Stimulated activated CD8-positive, alpha-beta memory T cell treated with anti-CD3 and anti-CD28 coated beads, Interleukin-12 subunit alpha, Interleukin-12 subunit beta, amount 100 ng/mL, for 24 hours (primary cell): ENCODE measurements at regions not wholly inside any gene's neighbourhood (a gene's known extent, or its start where the extent isn't known, plus 50 kb on each side); places are given as distances from the start of the nearest gene placed in this dataset.
A peak's percentile ranks its signal among the peaks of the same experiment; 100 is the strongest.
"Not testable (repeated sequence)": the region's sequence is repeated elsewhere in the genome, so short reads cannot be mapped to it uniquely, and the experiment has no call there.

ENCODE experiments used
- DNase-seq: peaks from one replicate; pipeline ENCODE4 v3.0.0-alpha.2; 2020; ENCODE audit errors: extremely low read depth

DNA sequence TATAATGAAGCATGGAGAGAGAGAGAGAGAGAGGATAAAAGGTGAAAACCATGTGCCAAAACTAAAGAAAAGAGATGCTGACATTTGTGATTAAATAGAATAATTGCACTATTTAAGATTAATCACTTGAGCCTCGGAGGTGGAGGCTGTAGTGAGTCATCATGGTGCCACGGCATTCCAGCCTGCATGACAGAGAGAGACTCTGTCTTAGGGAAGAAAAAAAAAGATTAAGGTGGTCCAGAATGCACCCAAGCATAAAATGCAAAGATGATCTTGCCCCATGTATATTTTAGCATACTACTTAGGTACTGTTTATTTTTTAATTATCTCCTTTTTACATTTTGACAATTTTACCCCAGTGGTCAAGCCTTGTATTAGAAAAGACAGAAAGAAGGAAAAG, 742.5 kb downstream of the SPATA31A1 start:
- not testable (repeated sequence) for DNase-seq

DNA sequence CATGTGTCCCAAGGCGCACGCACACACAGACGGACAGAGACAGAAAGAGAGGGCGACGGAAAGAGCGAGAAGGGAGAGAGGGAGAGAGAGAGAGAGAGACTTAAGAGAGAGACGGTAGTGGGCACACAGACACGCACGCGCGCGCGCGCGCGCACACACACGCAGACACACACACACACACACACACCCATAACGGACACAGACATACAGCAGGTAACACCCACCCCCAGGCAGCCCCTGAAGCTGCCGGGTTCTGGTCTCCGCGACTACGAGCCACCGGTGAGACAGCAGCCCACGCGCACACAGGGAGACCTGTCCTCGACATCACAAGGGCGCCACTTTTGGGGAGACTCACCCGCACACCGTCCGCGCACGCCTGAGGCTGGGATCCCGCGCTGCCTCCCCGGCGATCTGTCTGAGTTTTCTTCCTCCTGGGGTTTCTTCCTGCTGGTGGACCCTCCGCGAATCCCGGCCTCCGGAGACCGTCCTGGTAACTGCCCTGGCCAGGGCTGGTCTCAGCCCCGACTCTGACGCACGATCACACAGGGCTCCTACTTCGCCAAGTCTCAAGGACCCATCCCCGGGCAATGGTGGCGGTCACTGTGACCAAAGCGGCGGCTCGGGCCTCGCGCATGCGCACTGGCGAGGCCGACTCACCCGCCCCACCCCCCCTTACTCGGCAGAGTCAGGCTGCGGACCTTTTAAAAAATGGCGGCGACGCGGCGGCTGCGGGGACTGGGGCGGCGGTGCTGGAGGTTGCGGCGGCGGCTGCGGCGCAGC, 750.7 kb downstream of the SPATA31A1 start:
- peak; percentile 1 for DNase-seq

DNA sequence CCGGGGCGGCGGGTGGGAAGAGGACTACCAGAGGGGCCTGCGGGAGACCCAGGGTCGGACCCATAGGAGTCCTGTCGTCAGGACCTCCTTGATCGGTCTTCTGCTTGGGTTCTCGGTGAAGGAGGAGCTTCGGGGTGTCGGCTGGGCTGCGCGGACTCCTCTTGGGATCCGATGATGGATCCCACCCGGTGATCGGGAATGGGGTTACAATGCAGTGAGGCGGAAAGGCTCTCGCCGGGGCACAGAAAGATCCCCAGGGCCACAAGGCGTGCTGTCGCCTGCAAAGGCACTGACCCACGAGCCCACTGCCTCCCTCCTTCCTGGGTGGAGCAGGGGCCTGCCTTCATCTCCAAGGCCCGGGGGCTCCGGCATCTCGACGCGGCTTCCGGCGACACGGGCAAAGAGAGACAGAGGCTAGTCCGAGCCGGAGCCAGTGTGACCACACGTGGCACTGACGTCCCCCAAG, 751.3 kb downstream of the SPATA31A1 start:
- not testable (repeated sequence) for DNase-seq

DNA sequence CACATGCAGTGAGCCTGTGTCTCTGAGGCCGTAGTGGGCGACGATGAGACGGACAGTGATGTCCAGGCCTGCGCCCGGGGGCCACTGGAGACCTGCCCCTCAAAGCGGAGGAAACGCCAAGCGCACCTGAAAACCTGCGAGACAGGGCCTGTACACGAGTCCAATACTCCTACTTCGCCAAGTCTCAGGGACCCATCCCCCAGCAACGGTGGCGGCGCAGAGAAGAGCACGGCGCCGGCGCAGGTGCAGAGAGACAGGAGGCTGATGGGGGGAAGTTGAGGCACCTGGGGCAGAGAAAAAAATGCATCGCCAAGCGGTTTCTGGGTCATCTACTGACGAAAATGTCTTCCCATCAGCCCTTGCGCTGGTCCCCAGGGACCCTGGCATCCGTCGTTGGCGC, 751.8 kb downstream of the SPATA31A1 start:
- not testable (repeated sequence) for DNase-seq

- DNase-seq, result not testable (repeated sequence)
These were observed 753.0 kb downstream of the SPATA31A1 start for GRCh38 chr9:40108465-40108864.

DNA sequence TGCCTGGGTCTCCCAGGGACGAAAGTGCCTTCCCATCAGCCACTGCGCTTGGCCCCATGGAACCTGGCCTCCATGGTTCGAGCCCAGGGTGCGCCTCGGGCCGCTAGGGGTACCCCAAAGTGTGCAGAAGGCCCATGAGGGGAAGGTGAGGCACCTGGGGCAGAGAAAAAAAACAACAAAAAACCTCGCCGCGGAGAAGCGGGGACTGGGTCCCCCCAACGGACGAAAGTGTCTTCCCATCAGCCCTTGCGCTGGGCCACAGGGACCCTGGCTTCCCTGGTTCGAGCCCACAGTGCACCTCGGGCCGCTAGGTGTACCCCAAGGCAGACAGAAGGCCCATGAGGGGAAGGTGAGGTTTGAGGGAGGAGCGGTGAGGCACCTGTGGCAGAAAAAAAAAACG, 755.3 kb downstream of the SPATA31A1 start:
- not testable (repeated sequence) for DNase-seq

DNA sequence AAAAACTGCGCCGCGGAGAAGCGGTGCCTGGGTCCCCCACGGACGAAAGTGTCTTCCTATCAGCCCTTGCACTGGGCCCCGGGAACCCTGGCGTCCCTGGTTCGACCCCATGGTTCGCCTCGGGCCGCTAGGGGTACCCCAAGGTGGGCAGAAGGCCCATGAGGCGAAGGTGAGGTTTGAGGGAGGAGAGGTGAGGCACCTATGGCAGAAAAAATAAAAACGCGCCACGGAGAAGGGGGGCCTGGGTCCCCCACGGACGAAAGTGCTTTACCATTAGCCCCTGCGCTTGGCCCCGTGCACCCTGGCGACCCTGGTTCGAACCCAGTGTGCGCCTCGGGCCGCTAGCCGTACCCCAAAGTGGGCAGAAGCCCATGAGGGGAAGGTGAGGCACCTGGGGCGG, 756.1 kb downstream of the SPATA31A1 start:
- DNase-seq, result not testable (repeated sequence)

GRCh38 chr9:40130598-40130997, 775.1 kb downstream of the SPATA31A1 start:
- not testable (repeated sequence) for DNase-seq

DNA sequence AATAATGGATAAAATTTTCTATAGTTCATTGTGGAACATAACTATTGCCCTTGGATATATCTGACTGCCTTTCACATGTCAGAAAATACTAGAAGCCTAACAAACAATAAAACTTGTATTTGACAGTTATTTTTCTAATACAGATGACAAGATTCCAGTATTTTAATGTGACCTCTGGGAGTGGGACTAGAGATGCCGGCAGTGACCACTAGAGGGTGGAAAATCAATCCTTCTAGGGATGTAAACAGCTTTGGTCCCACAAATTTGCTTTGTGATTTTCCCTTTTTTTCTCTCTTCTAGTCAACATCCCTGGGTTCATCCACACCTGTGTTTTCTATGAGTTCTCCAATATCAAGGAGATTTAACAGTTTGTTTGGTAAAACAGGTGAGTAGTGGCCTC, 813.7 kb downstream of the SPATA31A1 start:
- DNase-seq, result not testable (repeated sequence)

- not testable (repeated sequence) for DNase-seq
These were observed 817.8 kb downstream of the SPATA31A1 start for GRCh38 chr9:40173316-40173715.

DNA sequence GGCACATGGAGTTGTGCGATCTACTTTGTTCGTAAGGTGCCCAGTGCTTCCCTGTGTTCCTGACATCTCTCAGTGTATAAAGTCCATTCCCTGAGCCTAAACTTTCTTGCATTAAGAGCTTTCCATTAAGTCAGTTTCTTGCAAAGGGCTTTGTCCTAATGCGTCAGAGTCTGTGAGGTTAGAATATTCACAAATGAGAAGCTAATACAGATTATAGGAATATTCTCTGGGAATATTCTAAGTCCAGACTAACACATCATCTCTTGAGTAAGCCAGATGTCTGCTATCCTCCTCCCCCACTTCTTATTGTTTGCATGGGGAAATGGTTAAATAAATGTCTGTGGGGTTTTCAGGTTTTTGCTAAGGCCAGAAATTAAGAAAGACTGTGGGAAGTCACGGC, 818.6 kb downstream of the SPATA31A1 start:
- not testable (repeated sequence) for DNase-seq

GRCh38 chr9:40177403-40177802, 821.9 kb downstream of the SPATA31A1 start:
- not testable (repeated sequence) for DNase-seq

- DNase-seq, result not testable (repeated sequence)
These were observed 835.9 kb downstream of the SPATA31A1 start for GRCh38 chr9:40191403-40191802.

- not testable (repeated sequence) for DNase-seq
These were observed 836.7 kb downstream of the SPATA31A1 start for GRCh38 chr9:40192162-40192561.

DNA sequence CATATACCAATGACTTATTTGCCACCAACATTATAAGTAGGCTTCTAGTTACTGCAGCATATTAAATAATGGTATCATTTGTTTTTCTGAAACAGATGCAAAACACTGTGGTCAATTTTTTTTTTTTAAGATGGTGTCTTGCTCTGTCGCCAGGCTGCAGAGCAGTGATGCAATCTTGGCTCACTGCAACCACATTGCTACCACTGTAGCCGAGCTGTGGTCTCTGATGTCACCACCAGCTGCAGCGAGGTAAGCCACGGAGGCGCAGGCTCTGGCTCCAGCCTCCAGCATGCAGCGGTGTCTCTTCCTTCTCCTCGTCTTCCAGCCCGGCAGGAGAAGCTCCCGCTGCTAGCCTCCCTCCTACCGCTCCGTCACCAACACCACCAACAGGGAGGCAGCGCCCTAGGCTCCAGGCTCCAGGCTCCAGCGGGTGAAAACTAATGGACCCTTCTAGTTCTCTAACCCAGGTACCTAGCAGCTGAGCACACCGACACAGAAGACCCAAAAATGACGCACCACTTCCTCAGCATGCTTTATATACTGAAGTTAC, 840.8 kb downstream of the SPATA31A1 start:
- DNase-seq, result not testable (repeated sequence)

- not testable (repeated sequence) for DNase-seq
These were observed 841.3 kb downstream of the SPATA31A1 start for GRCh38 chr9:40196803-40197202.

DNA sequence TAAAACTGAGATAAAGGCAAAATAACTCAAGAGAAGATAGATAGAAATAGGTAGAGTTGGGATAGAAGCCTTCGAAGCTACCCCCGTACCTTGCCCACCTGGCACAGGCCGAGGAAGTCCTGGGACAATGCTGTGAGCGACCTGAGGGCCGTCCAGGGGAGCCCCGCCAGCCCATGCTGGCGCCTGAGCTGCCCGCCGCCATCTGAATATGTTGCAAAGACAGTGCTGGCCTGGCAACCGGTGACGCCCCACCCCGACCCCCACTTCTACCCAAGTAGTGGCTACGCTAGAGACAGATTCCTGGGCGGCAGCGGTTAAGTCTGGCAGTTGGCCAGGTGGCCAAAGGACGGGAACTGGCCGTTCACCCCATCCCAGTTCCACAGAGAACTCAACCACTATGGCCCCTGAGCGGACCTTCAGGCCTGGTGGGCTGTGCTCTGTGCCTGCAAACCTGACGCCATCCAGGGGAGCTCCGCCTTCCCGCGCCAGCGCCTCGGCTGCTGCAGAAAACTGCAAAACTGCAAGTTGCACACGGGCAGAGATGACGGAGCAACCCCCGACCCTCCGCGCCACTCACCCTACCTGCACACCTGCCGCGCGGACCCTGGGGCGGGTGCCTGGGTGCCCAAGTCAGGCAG, 866.2 kb downstream of the SPATA31A1 start:
- DNase-seq, result not testable (repeated sequence)

DNA sequence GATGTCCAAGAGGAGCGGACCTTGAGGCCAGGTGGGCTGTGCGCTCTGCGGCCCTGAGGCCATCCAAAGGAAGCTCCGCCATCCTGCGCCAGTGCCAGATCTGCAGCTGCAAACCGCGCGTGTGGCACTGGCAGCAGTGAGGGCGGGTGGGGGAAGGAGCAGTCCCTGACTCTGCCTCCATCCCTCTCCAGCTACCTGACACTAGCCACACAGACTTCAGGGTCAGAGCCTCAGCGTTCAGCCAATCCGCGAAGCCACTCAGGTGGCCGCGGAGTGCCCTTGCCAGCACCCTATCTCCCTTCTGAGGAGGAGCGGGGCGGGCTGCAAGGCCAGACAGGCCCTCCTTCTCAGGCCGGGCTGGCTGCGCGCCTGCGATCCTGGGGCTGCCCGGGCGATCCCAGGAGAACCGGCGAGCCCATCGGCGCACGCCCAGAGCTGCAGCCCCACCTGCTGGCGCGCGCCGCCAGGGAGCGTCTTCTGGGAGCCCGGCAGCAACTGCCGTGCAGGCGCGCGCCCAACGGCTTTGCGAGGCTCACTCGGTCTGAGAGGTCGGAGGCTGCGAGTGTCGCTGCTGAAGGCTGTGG, 867.2 kb downstream of the SPATA31A1 start:
- not testable (repeated sequence) for DNase-seq

DNA sequence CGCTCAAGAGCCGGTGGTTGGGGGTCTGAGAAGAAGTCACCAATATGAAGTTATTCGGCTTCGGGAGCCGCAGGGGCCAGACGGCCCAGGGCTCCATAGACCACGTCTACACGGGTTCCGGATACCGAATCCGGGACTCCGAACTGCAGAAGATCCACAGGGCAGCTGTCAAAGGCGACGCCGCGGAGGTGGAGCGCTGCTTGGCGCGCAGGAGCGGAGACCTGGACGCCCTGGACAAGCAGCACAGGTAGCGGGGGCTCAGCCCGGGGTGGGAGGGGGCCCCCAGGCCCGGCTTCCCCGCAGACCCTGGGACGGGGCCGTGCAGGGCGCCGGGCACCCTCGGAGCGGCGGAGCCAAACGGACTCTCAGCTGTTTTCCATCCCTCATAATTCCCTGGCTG, 867.9 kb downstream of the SPATA31A1 start:
- DNase-seq, result not testable (repeated sequence)
